HL-60 (cell line): ENCODE measurements at regions not wholly inside any gene's neighbourhood (a gene's known extent, or its start where the extent isn't known, plus 50 kb on each side); places are given as distances from the start of the nearest gene placed in this dataset.

ENCODE experiments used
- REST ChIP-seq: IDR thresholded peaks from 2 replicates; pipeline ENCODE4 v1.6.1; 2012; ENCODE audit warnings: low read depth; ENCODE audit not compliant: insufficient replicate concordance
- TF ChIP-seq, protein P1 (sequence below): IDR thresholded peaks from one replicate; pipeline ENCODE4 v1.5.1; 2011; ENCODE audit warnings: low read length, control low read depth, inconsistent platforms; ENCODE audit not compliant: insufficient read depth

- no peak for TF ChIP-seq REST
- TF ChIP-seq, protein P1, sequence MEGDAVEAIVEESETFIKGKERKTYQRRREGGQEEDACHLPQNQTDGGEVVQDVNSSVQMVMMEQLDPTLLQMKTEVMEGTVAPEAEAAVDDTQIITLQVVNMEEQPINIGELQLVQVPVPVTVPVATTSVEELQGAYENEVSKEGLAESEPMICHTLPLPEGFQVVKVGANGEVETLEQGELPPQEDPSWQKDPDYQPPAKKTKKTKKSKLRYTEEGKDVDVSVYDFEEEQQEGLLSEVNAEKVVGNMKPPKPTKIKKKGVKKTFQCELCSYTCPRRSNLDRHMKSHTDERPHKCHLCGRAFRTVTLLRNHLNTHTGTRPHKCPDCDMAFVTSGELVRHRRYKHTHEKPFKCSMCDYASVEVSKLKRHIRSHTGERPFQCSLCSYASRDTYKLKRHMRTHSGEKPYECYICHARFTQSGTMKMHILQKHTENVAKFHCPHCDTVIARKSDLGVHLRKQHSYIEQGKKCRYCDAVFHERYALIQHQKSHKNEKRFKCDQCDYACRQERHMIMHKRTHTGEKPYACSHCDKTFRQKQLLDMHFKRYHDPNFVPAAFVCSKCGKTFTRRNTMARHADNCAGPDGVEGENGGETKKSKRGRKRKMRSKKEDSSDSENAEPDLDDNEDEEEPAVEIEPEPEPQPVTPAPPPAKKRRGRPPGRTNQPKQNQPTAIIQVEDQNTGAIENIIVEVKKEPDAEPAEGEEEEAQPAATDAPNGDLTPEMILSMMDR, result no peak
Observed at GRCh38 chr15:96495386-96495785, 164.9 kb downstream of the NR2F2 start.
